GM12874 (cell line): ENCODE measurements at regions not wholly inside any gene's neighbourhood (a gene's known extent, or its start where the extent isn't known, plus 50 kb on each side); places are given as distances from the start of the nearest gene placed in this dataset.

Experiments used
- CTCF ChIP-seq: IDR thresholded peaks from 2 replicates; pipeline ENCODE4 v1.5.1; 2011; ENCODE audit warnings: low read depth, mild to moderate bottlenecking, control low read depth, low read length, moderate library complexity; ENCODE audit not compliant: insufficient read depth

- TF ChIP-seq CTCF, result no peak
Measured at GRCh38 chr5:163951069-163951468, 445.6 kb downstream of the MAT2B start.

GRCh38 chr5:163953901-163954300 is 448.5 kb downstream of the MAT2B start:
- TF ChIP-seq CTCF, result no peak

- TF ChIP-seq CTCF, result no peak
Measured at GRCh38 chr5:163963881-163964280, 458.5 kb downstream of the MAT2B start.

- no peak for TF ChIP-seq CTCF
Measured at GRCh38 chr5:163964671-163965070, 459.3 kb downstream of the MAT2B start.

- no peak for TF ChIP-seq CTCF
Measured at GRCh38 chr5:163967268-163967667, 461.8 kb downstream of the MAT2B start.

GRCh38 chr5:163968651-163969050 is 463.2 kb downstream of the MAT2B start:
- TF ChIP-seq CTCF, result no peak

GRCh38 chr5:163976696-163977095 is 471.3 kb downstream of the MAT2B start:
- TF ChIP-seq CTCF, result no peak

GRCh38 chr5:163978897-163979296 is 473.5 kb downstream of the MAT2B start:
- TF ChIP-seq CTCF, result no peak
